Transverse colon (tissue), 4 donors: ENCODE measurements at regions not wholly inside any gene's neighbourhood (a gene's known extent, or its start where the extent isn't known, plus 50 kb on each side); places are given as distances from the start of the nearest gene placed in this dataset.

Experiments
- CTCF ChIP-seq, 5 experiments: fragments of 200-600 bp in 3 of 5; fragments of 450-650 bp in 2 of 5; sonication (generic) in 3 of 5; IDR thresholded peaks; 1 replicate in 2 of 5; 2 replicates in 3 of 5; pipeline ENCODE4 v1.5.1; 2016 to 2017; ENCODE audit warnings: antibody characterized with exemption in 5 of 5, inconsistent platforms in 3 of 5, mild to moderate bottlenecking in 2 of 5, moderate library complexity in 1 of 5
- EP300 ChIP-seq: sonication (generic); formaldehyde crosslinking; IDR thresholded peaks from one replicate; pipeline ENCODE4 v1.6.1; 2017; ENCODE audit warnings: antibody characterized with exemption, low read depth
- POLR2A ChIP-seq: fragments of 450-650 bp; IDR thresholded peaks from one replicate; pipeline ENCODE4 v1.6.1; 2016; ENCODE audit warnings: antibody characterized with exemption, mild to moderate bottlenecking, moderate library complexity
- POLR2AphosphoS5 ChIP-seq, 3 donors: sonication (generic); formaldehyde crosslinking; IDR thresholded peaks; one replicate each; pipeline ENCODE4 v1.6.1; 2016; ENCODE audit warnings: antibody characterized with exemption in 3 of 3

GRCh38 chr1:72357411-72357810, 75.1 kb upstream of the NEGR1 start:
- TF ChIP-seq POLR2A (no peak), CTCF (IDR thresholded peaks at IDR 0.05) (no peak), POLR2AphosphoS5 (IDR thresholded peaks at IDR 0.05) (no peak), EP300 (no peak)
